Adrenal gland (tissue), 5 donors: ENCODE measurements at regions not wholly inside any gene's neighbourhood (a gene's known extent, or its start where the extent isn't known, plus 50 kb on each side); places are given as distances from the start of the nearest gene placed in this dataset.

Experiments used
- POLR2A ChIP-seq, 2 donors: fragments of 450-650 bp; IDR thresholded peaks; one replicate each; pipeline ENCODE4 v1.6.1; 2017; ENCODE audit warnings: antibody characterized with exemption in 2 of 2, mild to moderate bottlenecking in 2 of 2, moderate library complexity in 1 of 2
- TF ChIP-seq, protein P1 (sequence below), 6 experiments: fragments of 450-650 bp in 4 of 6; fragments of 200-600 bp in 2 of 6; sonication (generic) in 1 of 6; IDR thresholded peaks; 1 replicate in 5 of 6; 2 replicates in 1 of 6; pipeline versions ENCODE4 v1.5.1 to v1.8.0; 2016 to 2021; ENCODE audit warnings: antibody characterized with exemption in 6 of 6, mild to moderate bottlenecking in 2 of 6, moderate library complexity in 1 of 6
- donor health status: DM: no; HTN: no; CAD: no.

GRCh38 chr11:69928121-69928520, 108.9 kb upstream of the FGF3 start:
- TF ChIP-seq POLR2A (IDR thresholded peaks at IDR 0.05): no peak
- TF ChIP-seq, protein P1, sequence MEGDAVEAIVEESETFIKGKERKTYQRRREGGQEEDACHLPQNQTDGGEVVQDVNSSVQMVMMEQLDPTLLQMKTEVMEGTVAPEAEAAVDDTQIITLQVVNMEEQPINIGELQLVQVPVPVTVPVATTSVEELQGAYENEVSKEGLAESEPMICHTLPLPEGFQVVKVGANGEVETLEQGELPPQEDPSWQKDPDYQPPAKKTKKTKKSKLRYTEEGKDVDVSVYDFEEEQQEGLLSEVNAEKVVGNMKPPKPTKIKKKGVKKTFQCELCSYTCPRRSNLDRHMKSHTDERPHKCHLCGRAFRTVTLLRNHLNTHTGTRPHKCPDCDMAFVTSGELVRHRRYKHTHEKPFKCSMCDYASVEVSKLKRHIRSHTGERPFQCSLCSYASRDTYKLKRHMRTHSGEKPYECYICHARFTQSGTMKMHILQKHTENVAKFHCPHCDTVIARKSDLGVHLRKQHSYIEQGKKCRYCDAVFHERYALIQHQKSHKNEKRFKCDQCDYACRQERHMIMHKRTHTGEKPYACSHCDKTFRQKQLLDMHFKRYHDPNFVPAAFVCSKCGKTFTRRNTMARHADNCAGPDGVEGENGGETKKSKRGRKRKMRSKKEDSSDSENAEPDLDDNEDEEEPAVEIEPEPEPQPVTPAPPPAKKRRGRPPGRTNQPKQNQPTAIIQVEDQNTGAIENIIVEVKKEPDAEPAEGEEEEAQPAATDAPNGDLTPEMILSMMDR (IDR thresholded peaks at IDR 0.05): no peak
